H1 (cell line): ENCODE measurements at regions not wholly inside any gene's neighbourhood (a gene's known extent, or its start where the extent isn't known, plus 50 kb on each side); places are given as distances from the start of the nearest gene placed in this dataset.

Experiments
- ASH2L ChIP-seq: fragments of 200-600, 300-600 bp; sonication (generic); IDR thresholded peaks from one replicate; pipeline ENCODE4 v1.7.1; 2017; ENCODE audit warnings: low read length
- EZH2 ChIP-seq: fragments of 200-600 bp; sonication (generic); IDR thresholded peaks from 2 replicates; pipeline ENCODE4 v1.7.1; 2012; ENCODE audit warnings: low read depth, mild to moderate bottlenecking, moderate library complexity, low read length, inconsistent platforms; ENCODE audit not compliant: severe bottlenecking
- GABPA ChIP-seq: IDR thresholded peaks from 2 replicates; pipeline ENCODE4 v1.6.1; 2011; ENCODE audit warnings: mild to moderate bottlenecking, low read length, moderate library complexity, borderline replicate concordance; ENCODE audit not compliant: insufficient read depth
- HDAC6 ChIP-seq: IDR thresholded peaks from one replicate; pipeline ENCODE4 v1.7.1; 2012; ENCODE audit warnings: low read depth, mild to moderate bottlenecking, inconsistent platforms, low read length, moderate library complexity
- POLR2A ChIP-seq, 2 experiments: IDR thresholded peaks; 1 replicate in 1 of 2; 2 replicates in 1 of 2; pipeline ENCODE4 v1.6.1; 2011; ENCODE audit warnings: low read depth in 2 of 2, low read length in 2 of 2, mild to moderate bottlenecking in 2 of 2; ENCODE audit errors: control extremely low read depth in 1 of 2
- SAP30 ChIP-seq: fragments of 300-600 bp; sonication (generic); IDR thresholded peaks from 2 replicates; pipeline ENCODE4 v1.7.1; 2012; ENCODE audit warnings: low read length, moderate library complexity, mild to moderate bottlenecking, inconsistent platforms; ENCODE audit not compliant: insufficient read depth, insufficient replicate concordance
- TEAD4 ChIP-seq: IDR thresholded peaks from 2 replicates; pipeline ENCODE4 v1.6.1; 2012; ENCODE audit warnings: low read depth, low read length, inconsistent platforms, mixed read lengths
- TF ChIP-seq, protein P1 (sequence below), 3 experiments: IDR thresholded peaks; 1 replicate in 2 of 3; 2 replicates in 1 of 3; pipeline versions ENCODE4 v1.5.1 to v1.6.1; 2011; ENCODE audit warnings: low read length in 3 of 3, mild to moderate bottlenecking in 3 of 3, inconsistent platforms in 2 of 3, low read depth in 1 of 3, moderate library complexity in 1 of 3; ENCODE audit not compliant: insufficient read depth in 1 of 3; ENCODE audit errors: control extremely low read depth in 1 of 3

DNA sequence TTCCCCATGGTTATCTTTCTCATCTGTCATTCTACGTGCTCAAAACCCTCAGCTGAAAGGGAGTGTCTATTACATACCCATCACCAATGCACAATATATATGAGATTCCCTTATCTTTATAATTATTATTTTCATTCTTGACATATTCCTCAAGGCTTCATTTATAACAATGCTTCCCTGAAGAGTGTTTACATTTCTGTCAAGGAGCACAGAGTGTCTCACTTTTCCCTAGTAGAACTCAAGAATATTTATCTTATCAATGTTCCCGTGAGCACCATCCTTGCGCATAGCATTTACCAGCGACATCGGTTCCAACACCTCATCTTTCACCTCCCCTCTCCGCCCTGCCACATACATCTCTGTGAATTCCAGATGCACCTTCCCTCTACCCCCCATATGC is 250.6 kb downstream of the PLA2G4A start:
- TF ChIP-seq, protein P1, sequence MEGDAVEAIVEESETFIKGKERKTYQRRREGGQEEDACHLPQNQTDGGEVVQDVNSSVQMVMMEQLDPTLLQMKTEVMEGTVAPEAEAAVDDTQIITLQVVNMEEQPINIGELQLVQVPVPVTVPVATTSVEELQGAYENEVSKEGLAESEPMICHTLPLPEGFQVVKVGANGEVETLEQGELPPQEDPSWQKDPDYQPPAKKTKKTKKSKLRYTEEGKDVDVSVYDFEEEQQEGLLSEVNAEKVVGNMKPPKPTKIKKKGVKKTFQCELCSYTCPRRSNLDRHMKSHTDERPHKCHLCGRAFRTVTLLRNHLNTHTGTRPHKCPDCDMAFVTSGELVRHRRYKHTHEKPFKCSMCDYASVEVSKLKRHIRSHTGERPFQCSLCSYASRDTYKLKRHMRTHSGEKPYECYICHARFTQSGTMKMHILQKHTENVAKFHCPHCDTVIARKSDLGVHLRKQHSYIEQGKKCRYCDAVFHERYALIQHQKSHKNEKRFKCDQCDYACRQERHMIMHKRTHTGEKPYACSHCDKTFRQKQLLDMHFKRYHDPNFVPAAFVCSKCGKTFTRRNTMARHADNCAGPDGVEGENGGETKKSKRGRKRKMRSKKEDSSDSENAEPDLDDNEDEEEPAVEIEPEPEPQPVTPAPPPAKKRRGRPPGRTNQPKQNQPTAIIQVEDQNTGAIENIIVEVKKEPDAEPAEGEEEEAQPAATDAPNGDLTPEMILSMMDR (IDR thresholded peaks at IDR 0.05; ENCODE audit: control extremely low read depth in 1 of 3, insufficient read depth in 1 of 3, low read depth in 1 of 3, low read length in 3 of 3): no peak
- no peak for TF ChIP-seq TEAD4
- TF ChIP-seq SAP30: no peak
- no peak for TF ChIP-seq EZH2
- no peak for TF ChIP-seq POLR2A (IDR thresholded peaks at IDR 0.05; ENCODE audit: control extremely low read depth in 1 of 2, low read depth in 2 of 2, low read length in 2 of 2)
- TF ChIP-seq GABPA: no peak
- TF ChIP-seq HDAC6: no peak
- TF ChIP-seq ASH2L: no peak
